GM12878 (cell line): ENCODE measurements at regions not wholly inside any gene's neighbourhood (a gene's known extent, or its start where the extent isn't known, plus 50 kb on each side); places are given as distances from the start of the nearest gene placed in this dataset.

Experiments
- ATAC-seq: fragments of 200-7000 bp; cut with Tn5 transposase; 3 replicates; pipeline ENCODE4 v1.9.1; 2020; ENCODE audit warnings: mild to moderate bottlenecking, moderate library complexity
- BruUV-seq: library from RNA; stranded (reverse); fragments of 400-500 nt; replicated peaks from 2 replicates; lab custom pipeline; 2021; lab: Mats Ljungman, UMichigan
- CTCF ChIA-PET: fragments of 300-600 bp; sonication (Branson Sonifier 250); formaldehyde crosslinking; extraction: SDS; loops from one replicate; lab custom pipeline; 2021; ENCODE audit warnings: inconsistent platforms; lab: Yijun Ruan, JAX
- POLR2A ChIA-PET: fragments of 350-600 bp; formaldehyde crosslinking; extraction: SDS; loops from one replicate; lab custom pipeline; 2021; ENCODE audit warnings: inconsistent platforms; lab: Charles Lee
- RAD21 ChIA-PET: fragments of 300-600 bp; sonication (Branson Sonifier 250); formaldehyde crosslinking; loops from one replicate; lab custom pipeline; 2023; ENCODE audit warnings: antibody characterized with exemption; ENCODE audit not compliant: unreplicated experiment; lab: Charles Lee
- SMC1A ChIA-PET: fragments of 300-600 bp; sonication (Branson Sonifier 250); formaldehyde crosslinking; loops from one replicate; lab custom pipeline; 2023; ENCODE audit not compliant: unreplicated experiment, uncharacterized antibody; lab: Charles Lee
- DNase-seq: peaks from one replicate; pipeline ENCODE4 v3.0.0-alpha.2; 2011; ENCODE audit warnings: low read depth, low spot score
- FAIRE-seq: peaks from 3 replicates; lab custom pipeline; 2011; peaks lifted over from hg19 to GRCh38; lab: Jason Lieb, UNC
- H2AFZ ChIP-seq: 2 replicates; pipeline ENCODE4 v1.6.0; 2011; ENCODE audit warnings: low read depth, low read length, control low read depth; ENCODE audit not compliant: control insufficient read depth
- H3K27ac ChIP-seq: 2 replicates; pipeline ENCODE4 v1.5.1; 2011; ENCODE audit warnings: control low read depth; ENCODE audit not compliant: control insufficient read depth, insufficient read depth
- H3K27me3 ChIP-seq, 2 experiments: replicated peaks in 1 of 2; 2 replicates each; pipeline versions ENCODE4 v1.6.0 to v1.6.1; 2011; ENCODE audit warnings: low read length in 1 of 2; ENCODE audit not compliant: control insufficient read depth in 2 of 2, insufficient read depth in 2 of 2
- H3K36me3 ChIP-seq, 2 experiments: 2 replicates each; pipeline ENCODE4 v1.5.1; 2011; ENCODE audit warnings: low read length in 1 of 2; ENCODE audit not compliant: control insufficient read depth in 2 of 2, insufficient read depth in 2 of 2
- H3K4me1 ChIP-seq: 2 replicates; pipeline ENCODE4 v1.6.1; 2011; ENCODE audit warnings: mild to moderate bottlenecking, low read length, moderate library complexity, mixed read lengths; ENCODE audit not compliant: control insufficient read depth, insufficient read depth
- H3K4me2 ChIP-seq: 2 replicates; pipeline ENCODE4 v1.6.0; 2011; ENCODE audit warnings: control low read depth; ENCODE audit not compliant: control insufficient read depth, insufficient read depth
- H3K4me3 ChIP-seq: fragments of 200-600 bp; sonication (generic); 2 replicates; pipeline ENCODE4 v1.5.1; 2016
- H3K79me2 ChIP-seq: 2 replicates; pipeline ENCODE4 v1.6.0; 2011; ENCODE audit warnings: low read length; ENCODE audit not compliant: control insufficient read depth, insufficient read depth
- H3K9ac ChIP-seq: 2 replicates; pipeline ENCODE4 v1.8.0; 2011; ENCODE audit warnings: low read length, control low read depth, mixed read lengths; ENCODE audit not compliant: control insufficient read depth, insufficient read depth
- H3K9me3 ChIP-seq: replicated peaks from 3 replicates; pipeline ENCODE4 v1.5.1; 2011; ENCODE audit warnings: mild to moderate bottlenecking, low read length; ENCODE audit not compliant: control insufficient read depth, insufficient read depth
- H4K20me1 ChIP-seq: 2 replicates; pipeline ENCODE4 v1.6.0; 2011; ENCODE audit not compliant: control insufficient read depth, insufficient read depth
- CHD2 ChIP-seq: IDR thresholded peaks from 2 replicates; pipeline ENCODE4 v1.6.1; 2011; ENCODE audit warnings: low read depth, low read length, improper control_type of control experiment, borderline replicate concordance
- GATAD2B ChIP-seq: fragments of 450-650 bp; conservative IDR thresholded peaks from 2 replicates; pipeline ENCODE4 v1.6.1; 2017; ENCODE audit warnings: low read depth, mild to moderate bottlenecking, moderate library complexity
- NFXL1 ChIP-seq: fragments of 450-650 bp; IDR thresholded peaks from 2 replicates; pipeline ENCODE4 v1.6.1; 2017; ENCODE audit warnings: antibody characterized with exemption, mild to moderate bottlenecking, borderline replicate concordance
- NFYB ChIP-seq: IDR thresholded peaks from 2 replicates; pipeline ENCODE4 v1.6.1; 2011; ENCODE audit warnings: low read depth, mild to moderate bottlenecking, low read length, improper control_type of control experiment, moderate library complexity; ENCODE audit not compliant: insufficient read depth
- RFX5 ChIP-seq: IDR thresholded peaks from 2 replicates; pipeline ENCODE4 v1.6.1; 2011; ENCODE audit warnings: low read depth, low read length, improper control_type of control experiment
- ZNF217 ChIP-seq: fragments of 450-650 bp; IDR thresholded peaks from 2 replicates; pipeline ENCODE4 v1.6.1; 2017; ENCODE audit warnings: antibody characterized with exemption, mild to moderate bottlenecking
- WGBS: methylation state at CpG from one replicate; pipeline ENCODE4 v1.1.6; 2016; ENCODE audit warnings: low lambda C conversion rate; ENCODE audit not compliant: insufficient replicate concordance, insufficient coverage; ENCODE audit errors: missing lambda C conversion rate; 5-methylcytosine and 5-hydroxymethylcytosine counted together
- in situ Hi-C: fragments of 300-500 bp; cut with MboI; formaldehyde crosslinking; loops from 9 replicates; pipeline ENCODE4 v1.14.3; 2018; ENCODE audit warnings: mixed read lengths
- intact Hi-C: fragments of 100-400 bp; cut with micrococcal nuclease; formaldehyde crosslinking; loops from one replicate; pipeline ENCODE4 v1.14.2; 2022; ENCODE audit not compliant: unreplicated experiment
- TF ChIP-seq, protein P1 (sequence below): fragments of 450-650 bp; IDR thresholded peaks from 2 replicates; pipeline ENCODE4 v1.6.1; 2016; ENCODE audit warnings: mild to moderate bottlenecking
- TF ChIP-seq, protein P2 (sequence below): fragments of 450-650 bp; formaldehyde crosslinking; IDR thresholded peaks from 2 replicates; pipeline ENCODE4 v1.5.0; 2022; ENCODE audit warnings: mild to moderate bottlenecking, missing genetic modification characterization
- TF ChIP-seq, protein P3 (sequence below): fragments of 450-650 bp; IDR thresholded peaks from 2 replicates; pipeline ENCODE4 v1.6.1; 2016; ENCODE audit warnings: mild to moderate bottlenecking, moderate library complexity, borderline replicate concordance

DNA sequence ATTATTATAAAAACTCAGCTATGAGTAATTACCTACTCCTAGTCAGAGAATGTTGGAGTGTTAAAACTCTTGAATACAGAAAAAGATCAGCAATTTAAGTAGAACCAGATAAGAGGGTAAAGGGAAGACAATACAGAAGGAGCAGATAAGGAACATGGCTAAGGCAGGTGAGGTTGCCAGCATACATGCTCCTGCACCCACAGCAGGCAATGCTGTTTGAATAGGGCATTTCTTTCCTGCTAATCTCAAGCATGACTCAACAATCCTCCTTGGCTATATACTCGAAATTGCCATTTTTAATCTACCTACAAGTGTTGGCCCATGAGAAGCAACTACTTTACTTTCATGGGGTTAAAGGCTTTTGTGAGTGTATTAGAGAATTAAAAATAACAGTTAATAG is 494.5 kb downstream of the DIPK2A start:
- no peak for DNase-seq
- RAD21 ChIA-PET: no interaction called here
- Histone ChIP-seq H3K27me3 (no peaks in the 10 kb centered on the region), H3K4me1 (no peaks in the 10 kb centered on the region), H3K9me3 (no peaks in the 10 kb centered on the region), H3K27ac (no peak overlapping the region), H4K20me1 (no peaks in the 10 kb centered on the region), H3K9ac (no peak overlapping the region), H3K4me3 (no peak overlapping the region), H2AFZ (no peak overlapping the region), H3K4me2 (no peak overlapping the region)
- intact Hi-C loops: no loop called here
- POLR2A ChIA-PET: no interaction called here
- in situ Hi-C loops: no loop called here
- SMC1A ChIA-PET: no interaction called here
- 52% methylated on average over 1 of the region's 1 CpG for WGBS
- no peak for ATAC-seq
- CTCF ChIA-PET: no interaction called here
- no TSS peak for BruUV-seq
- no peak for FAIRE-seq
- TF ChIP-seq ZNF217 (no peak), CHD2 (no peak), NFXL1 (no peak), RFX5 (no peak), GATAD2B (no peak), NFYB (no peak)
- TF ChIP-seq, protein P1, sequence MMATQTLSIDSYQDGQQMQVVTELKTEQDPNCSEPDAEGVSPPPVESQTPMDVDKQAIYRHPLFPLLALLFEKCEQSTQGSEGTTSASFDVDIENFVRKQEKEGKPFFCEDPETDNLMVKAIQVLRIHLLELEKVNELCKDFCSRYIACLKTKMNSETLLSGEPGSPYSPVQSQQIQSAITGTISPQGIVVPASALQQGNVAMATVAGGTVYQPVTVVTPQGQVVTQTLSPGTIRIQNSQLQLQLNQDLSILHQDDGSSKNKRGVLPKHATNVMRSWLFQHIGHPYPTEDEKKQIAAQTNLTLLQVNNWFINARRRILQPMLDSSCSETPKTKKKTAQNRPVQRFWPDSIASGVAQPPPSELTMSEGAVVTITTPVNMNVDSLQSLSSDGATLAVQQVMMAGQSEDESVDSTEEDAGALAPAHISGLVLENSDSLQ: no peak
- TF ChIP-seq, protein P2, sequence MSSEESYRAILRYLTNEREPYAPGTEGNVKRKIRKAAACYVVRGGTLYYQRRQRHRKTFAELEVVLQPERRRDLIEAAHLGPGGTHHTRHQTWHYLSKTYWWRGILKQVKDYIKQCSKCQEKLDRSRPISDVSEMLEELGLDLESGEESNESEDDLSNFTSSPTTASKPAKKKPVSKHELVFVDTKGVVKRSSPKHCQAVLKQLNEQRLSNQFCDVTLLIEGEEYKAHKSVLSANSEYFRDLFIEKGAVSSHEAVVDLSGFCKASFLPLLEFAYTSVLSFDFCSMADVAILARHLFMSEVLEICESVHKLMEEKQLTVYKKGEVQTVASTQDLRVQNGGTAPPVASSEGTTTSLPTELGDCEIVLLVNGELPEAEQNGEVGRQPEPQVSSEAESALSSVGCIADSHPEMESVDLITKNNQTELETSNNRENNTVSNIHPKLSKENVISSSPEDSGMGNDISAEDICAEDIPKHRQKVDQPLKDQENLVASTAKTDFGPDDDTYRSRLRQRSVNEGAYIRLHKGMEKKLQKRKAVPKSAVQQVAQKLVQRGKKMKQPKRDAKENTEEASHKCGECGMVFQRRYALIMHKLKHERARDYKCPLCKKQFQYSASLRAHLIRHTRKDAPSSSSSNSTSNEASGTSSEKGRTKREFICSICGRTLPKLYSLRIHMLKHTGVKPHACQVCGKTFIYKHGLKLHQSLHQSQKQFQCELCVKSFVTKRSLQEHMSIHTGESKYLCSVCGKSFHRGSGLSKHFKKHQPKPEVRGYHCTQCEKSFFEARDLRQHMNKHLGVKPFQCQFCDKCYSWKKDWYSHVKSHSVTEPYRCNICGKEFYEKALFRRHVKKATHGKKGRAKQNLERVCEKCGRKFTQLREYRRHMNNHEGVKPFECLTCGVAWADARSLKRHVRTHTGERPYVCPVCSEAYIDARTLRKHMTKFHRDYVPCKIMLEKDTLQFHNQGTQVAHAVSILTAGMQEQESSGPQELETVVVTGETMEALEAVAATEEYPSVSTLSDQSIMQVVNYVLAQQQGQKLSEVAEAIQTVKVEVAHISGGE (CRISPR knock-in tag): no peak
- TF ChIP-seq, protein P3, sequence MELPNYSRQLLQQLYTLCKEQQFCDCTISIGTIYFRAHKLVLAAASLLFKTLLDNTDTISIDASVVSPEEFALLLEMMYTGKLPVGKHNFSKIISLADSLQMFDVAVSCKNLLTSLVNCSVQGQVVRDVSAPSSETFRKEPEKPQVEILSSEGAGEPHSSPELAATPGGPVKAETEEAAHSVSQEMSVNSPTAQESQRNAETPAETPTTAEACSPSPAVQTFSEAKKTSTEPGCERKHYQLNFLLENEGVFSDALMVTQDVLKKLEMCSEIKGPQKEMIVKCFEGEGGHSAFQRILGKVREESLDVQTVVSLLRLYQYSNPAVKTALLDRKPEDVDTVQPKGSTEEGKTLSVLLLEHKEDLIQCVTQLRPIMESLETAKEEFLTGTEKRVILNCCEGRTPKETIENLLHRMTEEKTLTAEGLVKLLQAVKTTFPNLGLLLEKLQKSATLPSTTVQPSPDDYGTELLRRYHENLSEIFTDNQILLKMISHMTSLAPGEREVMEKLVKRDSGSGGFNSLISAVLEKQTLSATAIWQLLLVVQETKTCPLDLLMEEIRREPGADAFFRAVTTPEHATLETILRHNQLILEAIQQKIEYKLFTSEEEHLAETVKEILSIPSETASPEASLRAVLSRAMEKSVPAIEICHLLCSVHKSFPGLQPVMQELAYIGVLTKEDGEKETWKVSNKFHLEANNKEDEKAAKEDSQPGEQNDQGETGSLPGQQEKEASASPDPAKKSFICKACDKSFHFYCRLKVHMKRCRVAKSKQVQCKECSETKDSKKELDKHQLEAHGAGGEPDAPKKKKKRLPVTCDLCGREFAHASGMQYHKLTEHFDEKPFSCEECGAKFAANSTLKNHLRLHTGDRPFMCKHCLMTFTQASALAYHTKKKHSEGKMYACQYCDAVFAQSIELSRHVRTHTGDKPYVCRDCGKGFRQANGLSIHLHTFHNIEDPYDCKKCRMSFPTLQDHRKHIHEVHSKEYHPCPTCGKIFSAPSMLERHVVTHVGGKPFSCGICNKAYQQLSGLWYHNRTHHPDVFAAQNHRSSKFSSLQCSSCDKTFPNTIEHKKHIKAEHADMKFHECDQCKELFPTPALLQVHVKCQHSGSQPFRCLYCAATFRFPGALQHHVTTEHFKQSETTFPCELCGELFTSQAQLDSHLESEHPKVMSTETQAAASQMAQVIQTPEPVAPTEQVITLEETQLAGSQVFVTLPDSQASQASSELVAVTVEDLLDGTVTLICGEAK: no peak
- TF ChIP-seq, all 136 proteins: peak for 0
- Histone ChIP-seq H3K79me2 (no peaks in the 10 kb centered on the region), H3K36me3 (no peaks in the 10 kb centered on the region)
